Fibroblast of skin of scalp (primary cell): ENCODE measurements at regions not wholly inside any gene's neighbourhood (a gene's known extent, or its start where the extent isn't known, plus 50 kb on each side); places are given as distances from the start of the nearest gene placed in this dataset.

ENCODE experiments used
- DNase-seq: peaks from one replicate; pipeline ENCODE4 v3.0.0-alpha.2; 2013

DNA sequence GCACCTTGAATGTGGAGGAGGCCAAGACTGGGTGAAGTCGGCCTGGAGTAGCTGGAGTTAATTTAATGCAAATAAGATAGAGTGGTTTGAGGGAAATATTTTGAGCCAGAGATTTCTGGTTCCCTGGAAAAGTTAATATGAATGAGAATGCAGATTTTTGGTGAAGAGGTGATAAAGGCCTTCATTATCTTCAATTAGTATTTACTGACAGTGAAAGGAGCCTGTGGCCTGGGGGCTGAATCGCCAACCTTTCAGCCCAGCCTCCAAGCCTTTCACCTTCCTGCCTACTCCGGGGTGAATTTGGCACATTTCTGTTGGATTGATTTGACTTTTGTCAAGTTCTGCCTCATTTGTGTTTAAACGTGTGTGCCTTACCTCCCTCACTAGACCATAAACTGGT lies 147.8 kb downstream of the SOX2 start:
- DNase-seq = no peak

DNA sequence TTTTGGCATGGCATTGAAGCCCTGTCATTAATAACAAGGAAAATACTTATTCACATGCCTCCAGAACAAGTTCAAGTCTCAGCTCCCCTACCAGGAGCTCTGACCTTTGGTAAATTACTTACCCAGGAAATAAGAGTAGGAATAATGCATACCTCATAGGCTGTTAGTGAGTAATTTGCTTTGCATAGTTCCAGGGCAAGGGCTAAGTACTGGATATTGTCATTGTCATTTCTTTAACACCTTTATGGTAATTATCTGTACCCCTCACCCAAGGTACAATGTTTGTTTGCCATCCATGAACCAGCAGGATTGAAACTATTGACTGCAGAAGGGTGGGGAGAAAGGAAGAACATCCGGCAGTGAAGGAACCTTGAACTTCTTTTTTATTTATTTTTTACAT lies 148.5 kb downstream of the SOX2 start:
- DNase-seq = no peak

DNA sequence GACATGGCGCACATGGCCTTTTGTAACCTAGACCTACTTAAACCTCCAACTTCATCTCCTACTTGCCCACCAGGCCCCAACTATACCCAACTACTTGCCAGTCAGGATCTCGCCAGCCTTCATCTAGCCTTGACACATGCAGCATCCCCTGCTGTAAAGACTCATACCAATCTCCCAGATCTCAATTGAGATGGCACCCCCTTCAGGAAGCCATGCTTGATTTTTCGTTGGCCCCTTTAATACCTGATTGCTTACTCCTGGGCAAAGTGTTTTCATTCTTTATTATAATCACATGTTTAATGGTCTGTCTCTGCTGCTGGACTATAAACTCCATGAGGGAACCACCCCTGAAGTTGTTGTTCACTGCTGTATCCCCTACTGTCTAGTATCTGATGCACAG lies 150.8 kb downstream of the SOX2 start:
- DNase-seq = no peak

DNA sequence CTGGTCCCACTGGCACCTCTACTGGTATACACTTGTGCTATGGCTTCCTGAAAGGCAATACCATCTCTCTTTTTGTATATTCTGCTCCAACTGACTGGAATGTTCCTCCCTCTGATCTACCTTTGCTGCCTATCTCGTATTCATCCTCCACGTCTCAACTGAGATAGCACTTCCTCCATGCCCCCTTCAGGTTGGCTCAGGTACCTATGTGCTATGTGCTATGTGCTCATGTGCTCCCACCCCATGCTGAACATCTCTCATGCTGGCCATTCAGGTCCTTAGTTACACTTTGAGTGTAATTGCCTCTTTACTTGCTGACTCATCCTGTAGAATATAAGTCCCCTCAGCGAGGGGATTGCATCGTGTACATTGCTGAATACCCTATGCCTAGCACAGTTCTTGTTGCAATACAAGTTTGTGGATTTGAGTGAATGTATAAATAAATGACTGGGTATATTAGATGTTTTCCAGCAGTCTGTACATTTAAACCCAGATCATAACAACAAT lies 156.9 kb downstream of the SOX2 start:
- peak; percentile 17 for DNase-seq

DNA sequence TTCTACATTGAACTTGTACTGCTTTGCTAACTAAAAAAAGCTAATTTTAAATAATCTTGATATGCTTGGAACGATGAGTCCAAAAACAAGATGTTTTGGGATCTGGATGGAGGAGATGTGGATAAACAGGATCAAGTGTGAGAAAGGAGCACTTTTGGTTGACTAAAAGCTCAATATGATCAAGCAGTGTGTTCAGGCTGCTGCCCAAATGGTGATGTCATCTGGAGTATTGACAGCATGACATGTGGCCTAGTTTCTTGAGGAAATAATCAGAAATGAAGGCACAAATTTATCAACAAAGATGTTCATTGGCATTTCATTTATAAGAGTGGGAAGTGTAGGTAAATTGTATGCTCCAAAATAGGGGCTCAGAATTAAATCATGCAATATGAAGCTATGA lies 161.2 kb downstream of the SOX2 start:
- DNase-seq = no peak

DNA sequence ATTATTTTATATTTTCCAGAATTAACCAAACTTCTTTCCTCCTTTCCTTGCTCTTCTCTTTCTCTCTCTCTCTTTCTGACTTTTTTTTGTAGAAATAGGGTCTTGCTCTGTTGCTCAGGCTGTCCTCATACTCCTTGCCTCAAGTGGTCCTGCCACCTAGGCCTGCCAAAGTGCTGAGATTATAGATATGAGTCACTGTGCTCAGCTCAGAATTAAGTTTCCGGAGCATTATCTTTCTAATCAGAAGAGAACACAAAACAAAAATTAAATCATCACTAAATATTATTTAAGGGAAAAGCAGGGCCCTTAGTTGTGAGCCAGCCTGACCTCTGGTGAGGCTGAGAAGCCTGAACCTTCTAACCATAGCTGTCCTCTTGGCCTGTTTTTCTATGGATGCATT lies 168.2 kb downstream of the SOX2 start:
- DNase-seq = no peak

DNA sequence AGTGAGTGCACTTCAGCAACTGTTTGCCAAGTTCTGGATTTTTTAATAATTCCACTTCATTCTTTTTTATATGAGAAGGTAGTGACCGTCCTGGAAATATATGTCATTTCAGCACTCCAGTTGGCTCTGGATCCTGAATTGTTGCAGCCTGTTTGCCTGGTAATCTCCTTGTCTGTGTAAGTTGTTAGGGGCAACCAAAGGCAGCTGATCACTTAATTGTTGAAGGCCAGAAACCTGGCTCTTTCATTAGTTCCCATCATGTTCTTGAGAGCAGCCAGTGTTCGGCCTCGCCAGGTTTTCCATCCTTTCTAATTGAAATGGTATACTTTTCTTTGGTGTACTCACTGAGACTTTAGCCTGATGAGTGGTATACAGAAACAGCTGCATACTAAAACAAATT lies 168.6 kb downstream of the SOX2 start:
- DNase-seq = no peak

DNA sequence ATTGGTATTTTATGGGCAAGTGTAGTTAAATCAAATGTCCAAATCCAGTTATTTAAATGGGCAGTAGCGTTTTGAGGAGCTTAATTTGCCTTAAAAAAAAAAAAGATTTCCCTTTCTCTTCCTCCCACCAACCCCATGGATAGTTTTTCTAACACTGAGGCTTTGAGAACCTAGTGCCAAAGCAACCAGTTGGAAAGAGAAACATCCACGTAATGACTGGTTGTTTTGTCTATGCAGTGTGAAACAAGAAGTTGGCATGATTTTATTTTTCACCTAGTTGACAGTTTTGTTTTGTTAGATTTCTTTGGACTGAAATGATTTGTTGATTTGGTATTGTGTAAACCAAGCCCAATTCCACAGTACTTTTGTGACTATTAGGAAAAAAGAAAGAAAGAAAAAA lies 170.0 kb downstream of the SOX2 start:
- no peak for DNase-seq

DNA sequence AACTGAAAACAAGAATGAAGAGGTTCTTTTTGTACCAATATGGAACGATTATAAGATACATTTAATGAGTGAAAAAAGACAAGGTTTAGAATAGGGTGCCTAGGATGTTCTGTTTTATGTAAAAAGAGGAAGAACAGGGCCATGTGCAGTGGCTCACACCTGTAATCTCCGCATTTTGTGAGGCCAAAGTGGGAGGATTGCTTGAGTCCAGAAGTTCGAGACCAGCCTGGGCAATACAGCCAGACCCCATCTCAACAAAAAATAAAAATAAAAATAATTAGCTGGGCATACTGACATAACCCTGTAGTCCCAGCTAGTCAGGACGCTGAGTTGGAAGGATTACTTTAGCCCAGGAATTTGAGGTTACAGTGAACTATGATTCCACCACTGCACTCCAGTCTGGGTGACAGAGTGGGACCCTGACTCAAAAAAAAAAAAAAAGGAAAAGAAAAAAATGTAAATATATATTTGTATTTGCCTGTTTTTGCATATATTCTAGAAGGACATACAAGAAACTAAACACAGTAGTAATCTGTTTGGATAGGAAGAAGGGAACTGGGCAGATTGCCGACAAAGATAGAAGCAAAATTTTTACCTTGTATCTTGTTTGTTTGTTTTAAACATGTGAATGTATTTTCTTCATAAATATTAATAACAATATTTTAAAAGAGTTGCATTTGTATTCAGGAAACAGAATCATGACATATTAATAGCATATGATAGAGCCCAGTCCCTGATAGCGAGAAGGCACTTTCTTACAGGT lies 174.3 kb downstream of the SOX2 start:
- DNase-seq = no peak

DNA sequence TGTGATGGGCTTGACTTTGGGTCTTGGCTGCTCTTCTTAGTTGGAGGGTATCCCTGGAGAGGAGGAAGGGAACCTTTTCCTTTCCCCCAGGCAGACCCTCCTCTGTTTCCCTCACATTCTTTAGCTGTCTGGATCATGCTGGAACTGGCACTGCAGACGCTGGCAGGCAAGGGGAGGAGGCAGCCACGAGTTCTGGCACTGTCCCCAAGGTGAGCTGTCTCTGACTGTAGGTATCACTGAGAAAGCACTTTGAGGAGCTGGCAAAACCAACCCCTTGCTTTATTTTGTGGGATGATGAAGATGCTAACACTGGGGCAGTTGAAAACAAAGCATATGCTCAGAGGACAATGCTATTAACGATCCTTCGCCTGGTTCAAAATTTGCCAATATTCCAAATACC lies 175.0 kb downstream of the SOX2 start:
- DNase-seq = no peak

DNA sequence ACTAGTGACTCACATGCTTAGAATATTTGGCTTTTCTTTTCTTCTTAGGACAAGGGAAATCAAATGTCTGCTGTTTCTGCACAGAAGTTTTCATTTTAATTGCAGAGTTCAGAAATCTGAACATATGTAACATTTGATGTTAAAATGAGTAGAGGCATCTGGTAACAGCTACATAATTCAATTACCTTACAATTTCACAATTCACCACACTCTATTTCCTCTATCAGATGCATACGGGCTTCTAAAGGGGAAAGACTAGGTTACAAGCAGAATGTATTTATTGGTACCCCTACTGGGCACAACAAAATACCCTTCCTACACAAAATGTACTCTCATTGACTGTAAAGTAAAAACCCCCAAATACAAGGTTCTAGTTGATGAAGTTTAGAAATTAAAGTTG lies 176.0 kb downstream of the SOX2 start:
- DNase-seq = no peak

DNA sequence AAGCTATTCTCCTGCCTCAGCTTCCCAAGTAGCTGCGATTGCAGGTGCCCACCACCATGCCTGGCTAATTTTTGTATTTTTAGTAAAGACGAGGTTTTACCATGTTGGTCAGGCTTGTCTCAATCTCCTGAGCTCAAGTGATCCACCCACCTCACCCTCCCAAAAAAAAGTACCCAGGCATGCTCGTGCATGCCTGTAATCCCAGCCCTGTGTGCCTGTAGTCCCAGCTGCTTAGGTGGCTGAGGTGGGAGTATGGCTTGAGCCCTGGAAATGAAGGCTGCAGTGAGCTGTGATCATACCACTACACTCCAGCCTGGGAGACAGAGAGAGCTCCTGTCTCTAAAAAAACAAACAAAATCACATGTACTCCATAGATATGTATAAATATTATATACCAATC lies 176.5 kb downstream of the SOX2 start:
- no peak for DNase-seq

DNA sequence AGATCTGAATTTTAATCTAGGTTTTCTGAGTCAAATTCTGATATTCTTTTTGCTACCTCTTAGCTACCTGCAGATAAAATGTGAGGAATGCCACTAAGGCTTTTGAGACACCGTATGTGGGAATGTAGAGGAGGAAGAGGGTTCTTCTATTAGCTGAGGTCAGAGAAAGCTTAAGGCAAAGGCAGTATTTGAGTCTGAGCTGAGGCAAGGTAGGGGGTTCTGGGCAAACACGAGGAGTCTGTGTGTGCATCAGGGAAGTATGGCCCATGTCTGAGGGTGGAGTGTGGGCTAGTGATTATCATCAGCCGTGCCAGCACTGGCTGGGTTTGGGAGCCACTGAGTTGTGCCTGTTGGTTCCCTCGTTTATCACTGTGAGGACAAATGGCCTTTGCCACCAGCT lies 181.1 kb downstream of the SOX2 start:
- no peak for DNase-seq

DNA sequence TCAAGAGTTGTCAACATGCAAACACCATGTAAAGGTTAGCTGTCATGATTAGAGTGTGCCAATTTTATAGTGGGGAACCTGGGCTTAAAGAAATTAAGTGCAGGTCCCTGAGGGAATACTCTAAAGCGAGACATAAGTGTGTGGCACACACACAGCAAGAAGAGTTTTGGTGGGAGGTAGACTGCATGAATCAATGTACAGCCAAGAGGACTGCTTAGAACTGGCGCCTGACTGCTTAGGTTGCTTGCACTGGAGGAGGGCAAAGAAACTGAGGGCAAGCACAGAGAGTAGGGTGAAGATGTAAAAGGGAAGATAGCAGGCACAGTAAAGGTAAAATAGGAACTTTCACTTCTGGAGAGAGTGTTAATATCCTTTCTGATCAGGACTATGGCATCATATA lies 184.9 kb downstream of the SOX2 start:
- no peak for DNase-seq

DNA sequence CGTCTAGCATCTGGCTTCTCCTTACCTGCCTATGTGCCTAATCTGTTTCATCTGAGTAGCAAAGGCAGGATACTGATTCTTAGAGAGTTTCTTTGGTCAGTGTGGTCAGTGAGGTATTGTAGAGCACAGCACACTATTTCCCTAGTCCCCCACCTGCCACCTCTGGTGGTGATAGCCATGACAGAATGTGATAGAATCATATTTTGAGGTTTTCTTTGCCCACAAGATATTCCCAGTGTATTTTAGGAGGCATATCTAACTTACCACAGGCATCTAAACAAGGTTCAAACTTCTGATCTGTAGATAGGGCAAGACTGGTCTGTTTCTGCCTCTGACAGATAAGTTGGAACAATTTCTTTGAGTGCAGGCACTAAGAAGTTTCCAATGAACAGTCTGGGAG lies 188.0 kb downstream of the SOX2 start:
- no peak for DNase-seq

DNA sequence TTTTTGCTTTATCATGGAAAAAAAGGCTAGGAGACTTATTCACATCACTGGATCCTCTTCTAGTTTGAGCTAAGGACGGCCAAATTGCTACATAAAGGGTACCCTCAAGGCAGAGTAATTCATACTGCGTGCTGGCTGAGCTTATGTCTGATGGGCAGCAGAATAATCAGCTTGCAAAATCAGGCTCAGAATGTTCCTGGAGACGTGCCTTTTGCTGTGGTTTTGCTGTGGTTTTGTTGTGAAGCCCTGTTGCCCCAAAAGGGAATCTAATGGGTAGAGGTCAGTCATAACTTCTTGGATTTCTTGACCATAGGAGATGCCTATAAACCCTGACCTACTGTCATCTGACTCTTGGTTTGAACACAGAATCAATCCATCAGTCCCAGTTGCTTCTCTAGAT lies 189.9 kb downstream of the SOX2 start:
- no peak for DNase-seq

DNA sequence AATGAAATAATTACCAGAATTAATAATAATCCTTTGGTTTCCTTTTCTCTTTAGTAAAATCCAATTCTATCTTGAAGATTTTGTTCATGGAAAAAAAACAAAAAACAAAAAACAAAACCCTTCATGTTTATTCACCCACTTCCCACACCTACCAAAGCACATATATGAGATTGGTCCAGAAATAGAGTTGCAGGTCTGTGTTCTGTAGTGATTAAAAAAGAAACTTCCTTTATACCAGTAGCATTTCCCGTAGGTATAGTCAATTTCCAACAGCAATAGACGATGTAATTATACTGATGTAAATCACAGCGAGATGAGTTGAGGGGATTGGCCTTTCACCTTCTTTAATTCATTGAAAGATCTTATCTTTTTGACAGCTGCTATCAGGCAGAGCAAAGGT lies 194.6 kb downstream of the SOX2 start:
- DNase-seq = no peak

DNA sequence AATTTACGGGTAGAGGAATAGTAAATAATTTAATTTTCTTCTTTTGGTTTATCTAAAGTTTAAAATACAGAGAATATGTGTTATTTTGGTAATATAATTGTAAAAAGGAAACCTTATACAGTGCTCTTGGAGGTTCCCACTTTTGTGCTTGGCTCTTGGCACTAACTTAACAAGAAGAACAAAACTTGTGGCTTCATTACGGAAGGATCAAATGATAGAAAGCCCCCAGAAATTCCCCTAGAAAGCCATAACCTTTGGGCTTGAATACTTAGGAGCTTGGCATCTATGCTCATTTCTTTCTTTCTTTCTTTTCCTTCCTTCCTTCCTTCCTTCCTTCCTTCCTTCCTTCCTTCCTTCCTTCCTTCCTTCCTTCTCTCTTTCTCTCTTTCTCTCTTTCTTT lies 197.5 kb downstream of the SOX2 start:
- no peak for DNase-seq

DNA sequence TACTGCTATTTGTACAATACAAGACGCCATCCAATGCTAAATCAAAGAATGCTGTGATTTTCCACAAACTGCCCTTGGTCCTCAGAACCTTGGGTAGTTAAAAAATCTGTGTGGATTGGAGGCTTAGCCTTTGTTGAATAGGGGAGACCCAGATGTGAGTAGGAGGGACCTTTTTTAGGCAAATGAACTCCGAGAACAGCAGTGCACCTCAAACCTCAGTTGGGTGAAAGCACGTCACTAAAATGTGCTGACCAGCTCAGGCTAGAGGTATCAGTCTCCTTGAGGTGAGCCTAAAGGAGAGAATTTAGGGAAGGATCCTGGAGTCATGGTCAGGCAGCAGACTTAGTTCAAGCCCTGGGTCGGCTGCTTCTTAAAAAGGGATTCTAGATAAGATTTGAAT lies 200.7 kb downstream of the SOX2 start:
- no peak for DNase-seq

DNA sequence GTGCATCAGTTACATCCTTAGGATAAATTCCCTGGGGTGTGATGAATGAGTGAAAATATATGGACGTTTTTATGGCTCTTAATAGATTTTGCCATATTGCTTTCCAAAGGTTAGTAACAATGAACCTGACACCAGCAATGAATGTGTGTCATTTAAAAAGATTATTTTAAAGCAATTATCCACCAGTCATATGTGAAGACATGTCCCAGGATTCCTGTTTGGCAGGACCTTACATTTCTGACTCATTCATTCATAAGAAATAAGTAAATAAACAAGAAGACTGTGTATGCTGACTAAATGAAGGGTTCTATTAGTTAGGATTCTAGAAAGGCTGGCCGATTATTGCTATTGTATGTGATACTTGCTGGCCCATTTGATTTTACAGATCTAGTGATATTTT lies 201.5 kb downstream of the SOX2 start:
- DNase-seq = peak; percentile 18

DNA sequence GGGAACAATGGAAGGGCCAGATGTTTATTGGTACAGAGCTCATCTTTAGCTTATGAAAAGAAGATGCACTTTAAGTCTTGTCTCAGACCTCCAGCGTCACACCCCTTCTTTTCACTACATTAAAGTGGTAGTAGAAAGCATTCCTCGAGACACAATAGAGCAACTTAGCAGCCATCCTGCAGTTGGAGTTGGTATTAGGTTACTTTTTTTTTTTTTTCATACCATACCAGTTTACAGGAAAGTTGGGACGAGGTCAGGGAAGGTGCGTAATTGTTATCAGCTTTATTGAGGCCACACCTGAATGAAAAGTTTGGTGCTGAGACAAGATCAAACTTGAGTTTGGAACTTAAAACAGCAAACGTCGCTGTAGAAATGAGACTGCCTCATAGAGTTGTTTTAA lies 203.8 kb downstream of the SOX2 start:
- DNase-seq = no peak

DNA sequence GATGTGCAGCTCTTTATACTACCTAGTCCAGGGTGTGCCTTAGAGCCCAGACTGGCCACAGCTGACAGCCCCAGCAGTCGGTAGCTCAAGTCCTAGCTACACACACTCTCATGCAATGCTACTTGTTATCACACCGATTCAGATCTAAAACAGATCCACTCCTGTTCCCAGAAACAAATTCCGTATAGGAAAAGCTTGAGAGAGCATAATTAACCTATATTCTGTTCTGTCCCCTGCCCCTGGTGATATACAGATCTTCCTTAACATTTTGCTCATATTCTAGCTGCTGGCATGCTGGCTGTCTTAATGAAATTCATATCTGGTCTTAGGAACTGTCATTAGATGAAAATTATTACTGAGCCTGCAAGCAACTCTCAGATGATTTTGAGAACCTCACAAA lies 204.3 kb downstream of the SOX2 start:
- no peak for DNase-seq

DNA sequence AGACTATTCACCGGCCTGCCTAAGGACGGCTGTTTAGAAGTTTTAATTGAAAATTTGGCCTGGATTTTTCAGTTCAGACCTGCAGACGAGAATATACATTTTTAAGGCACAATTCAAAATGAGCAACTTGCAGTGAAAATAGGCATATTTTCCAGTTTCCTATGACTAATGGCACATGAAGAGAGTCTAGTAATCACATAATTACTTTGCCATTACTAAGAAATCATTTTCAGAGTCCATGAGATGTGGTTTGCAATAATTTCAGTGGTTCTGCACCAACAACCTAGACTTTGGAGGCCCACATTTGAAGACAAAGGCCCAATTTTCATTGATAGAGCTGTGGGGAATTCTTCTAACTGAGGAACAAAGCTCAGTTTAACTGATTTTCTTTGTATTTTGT lies 205.3 kb downstream of the SOX2 start:
- DNase-seq = peak; percentile 11

DNA sequence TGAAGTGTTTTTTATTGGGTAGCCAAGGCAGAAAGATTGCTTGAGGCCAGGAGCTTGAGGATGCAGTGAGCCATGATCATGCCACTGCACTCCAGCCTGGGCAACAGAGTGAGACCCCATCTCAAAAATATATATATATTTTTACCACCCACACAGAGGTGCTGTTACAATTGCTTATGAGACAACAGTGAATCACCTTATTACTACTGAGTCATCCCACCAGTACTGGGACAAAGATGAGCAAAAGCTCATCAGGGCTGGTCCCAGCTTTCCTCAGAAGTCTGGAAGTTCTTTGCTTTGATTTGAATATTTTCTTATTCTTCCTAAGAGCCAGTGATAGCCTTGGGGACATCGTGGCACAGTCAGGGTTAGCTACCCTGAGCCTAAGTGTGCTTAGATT lies 207.7 kb downstream of the SOX2 start:
- DNase-seq = no peak

DNA sequence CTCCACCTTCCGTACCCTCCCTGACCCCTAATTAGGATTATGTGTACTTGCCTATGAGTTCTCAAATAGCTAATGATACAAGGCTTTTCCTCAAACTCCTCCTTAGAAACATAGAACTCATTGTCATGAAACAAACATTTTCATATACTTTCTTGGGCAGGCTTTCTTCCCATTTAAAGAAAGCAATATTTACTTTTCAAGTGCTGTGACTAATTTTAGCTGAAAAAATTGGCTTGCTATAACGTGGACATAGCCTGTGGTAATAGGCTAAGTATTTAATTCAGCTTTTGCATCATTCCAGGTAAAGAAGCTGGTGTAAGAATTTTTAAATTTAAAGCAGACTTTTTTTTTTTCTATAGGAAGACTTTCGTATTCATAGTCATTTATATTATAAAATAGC lies 208.7 kb downstream of the SOX2 start:
- no peak for DNase-seq
